ENCODE measurements at regions not wholly inside any gene's neighbourhood (a gene's known extent, or its start where the extent isn't known, plus 50 kb on each side); places are given as distances from the start of the nearest gene placed in this dataset.

- H3K27me3 ChIP-seq, result no peaks in the 10 kb centered on the region
- H3K9me3 ChIP-seq, result no peaks in the 10 kb centered on the region
- H3K27ac ChIP-seq, result no peak overlapping the region
- DNase-seq, result no peak
- intact Hi-C loops (cut with DNase I), result no loop called here
- WGBS, 2 donors, result 78 to 79% methylated on average over 4 of the region's 4 CpGs
- no peaks in the 10 kb centered on the region for H3K4me1 ChIP-seq
- H3K4me3 ChIP-seq, result no peak overlapping the region
- no peaks in the 10 kb centered on the region for H3K36me3 ChIP-seq (replicated peaks in 1 of 2; ENCODE audit: insufficient read depth in 1 of 2, low read depth in 2 of 2)
- TF ChIP-seq POLR2A (IDR thresholded peaks at IDR 0.05) (no peak), CTCF (IDR thresholded peaks at IDR 0.05) (no peak)
- ATAC-seq, result no peak
Observed at GRCh38 chr7:46080595-46081159, 159.6 kb upstream of the IGFBP3 start.

GRCh38 chr7:46079421-46079820, 158.3 kb upstream of the IGFBP3 start:
- no peak overlapping the region for H3K27ac ChIP-seq
- H3K4me3 ChIP-seq, result no peak overlapping the region
- H3K9me3 ChIP-seq, result no peaks in the 10 kb centered on the region
- intact Hi-C loops (cut with DNase I), result no loop called here
- no peak for TF ChIP-seq POLR2A (IDR thresholded peaks at IDR 0.05)
- TF ChIP-seq CTCF (IDR thresholded peaks at IDR 0.05), result no peak
- H3K36me3 ChIP-seq (replicated peaks in 1 of 2; ENCODE audit: insufficient read depth in 1 of 2, low read depth in 2 of 2), result no peaks in the 10 kb centered on the region
- H3K27me3 ChIP-seq, result no peaks in the 10 kb centered on the region
- no peaks in the 10 kb centered on the region for H3K4me1 ChIP-seq
- DNase-seq (no peak), ATAC-seq (no peak)
- WGBS, 2 donors, result 54 to 55% methylated on average over 2 of the region's 2 CpGs

- no peak overlapping the region for H3K27ac ChIP-seq
- ATAC-seq (no peak), DNase-seq (peak in 1 of 4 donors; percentile 4)
- WGBS, 2 donors, result 0 to 14% methylated on average over 1 of the region's 1 CpG
- no peak for TF ChIP-seq POLR2A (IDR thresholded peaks at IDR 0.05)
- TF ChIP-seq CTCF (IDR thresholded peaks at IDR 0.05), result no peak
- H3K9me3 ChIP-seq, result no peaks in the 10 kb centered on the region
- H3K27me3 ChIP-seq, result no peaks in the 10 kb centered on the region
- no peak overlapping the region for H3K4me3 ChIP-seq
- H3K4me1 ChIP-seq, result no peaks in the 10 kb centered on the region
- intact Hi-C loops (cut with DNase I), result no loop called here
- H3K36me3 ChIP-seq (replicated peaks in 1 of 2; ENCODE audit: insufficient read depth in 1 of 2, low read depth in 2 of 2), result no peaks in the 10 kb centered on the region
Observed at GRCh38 chr7:46076527-46076926, 155.5 kb upstream of the IGFBP3 start.

GRCh38 chr7:46072722-46073121, 151.7 kb upstream of the IGFBP3 start:
- intact Hi-C loops (cut with DNase I), result no loop called here
- DNase-seq (no peak), ATAC-seq (no peak)
- Histone ChIP-seq H3K4me1 (no peaks in the 10 kb centered on the region), H3K27ac (no peak overlapping the region), H3K36me3 (replicated peaks in 1 of 2; ENCODE audit: insufficient read depth in 1 of 2, low read depth in 2 of 2) (no peaks in the 10 kb centered on the region), H3K4me3 (no peak overlapping the region), H3K27me3 (no peaks in the 10 kb centered on the region), H3K9me3 (no peaks in the 10 kb centered on the region)
- TF ChIP-seq POLR2A (IDR thresholded peaks at IDR 0.05), result no peak
- no peak for TF ChIP-seq CTCF (IDR thresholded peaks at IDR 0.05)

GRCh38 chr7:46071601-46072000, 150.5 kb upstream of the IGFBP3 start:
- no peak for TF ChIP-seq POLR2A (IDR thresholded peaks at IDR 0.05)
- TF ChIP-seq CTCF (IDR thresholded peaks at IDR 0.05), result no peak
- no peaks in the 10 kb centered on the region for H3K4me1 ChIP-seq
- intact Hi-C loops (cut with DNase I), result no loop called here
- WGBS, 2 donors, result 50 to 55% methylated on average over 1 of the region's 1 CpG
- ATAC-seq (no peak), DNase-seq (no peak)
- H3K27me3 ChIP-seq, result no peaks in the 10 kb centered on the region
- H3K9me3 ChIP-seq, result no peaks in the 10 kb centered on the region
- H3K36me3 ChIP-seq (replicated peaks in 1 of 2; ENCODE audit: insufficient read depth in 1 of 2, low read depth in 2 of 2), result no peaks in the 10 kb centered on the region
- H3K27ac ChIP-seq, result no peak overlapping the region
- no peak overlapping the region for H3K4me3 ChIP-seq
